ENCODE measurements at regions not wholly inside any gene's neighbourhood (a gene's known extent, or its start where the extent isn't known, plus 50 kb on each side); places are given as distances from the start of the nearest gene placed in this dataset.

GRCh38 chr2:76083248-76083647 lies 372.5 kb upstream of the GCFC2 start:
- TF ChIP-seq CTCF (IDR thresholded peaks at IDR 0.05 in 4 of 5, conservative IDR thresholded peaks at IDR 0.05 in 1 of 5): no peak
- no peak for TF ChIP-seq POLR2A (IDR thresholded peaks at IDR 0.05)
